H9 (cell line): ENCODE measurements at regions not wholly inside any gene's neighbourhood (a gene's known extent, or its start where the extent isn't known, plus 50 kb on each side); places are given as distances from the start of the nearest gene placed in this dataset.

Experiments used
- DNase-seq: peaks from one replicate; pipeline ENCODE4 v3.0.0-alpha.2; 2017
- H2AFZ ChIP-seq: one replicate; pipeline ENCODE4 v1.6.1; 2013; ENCODE audit warnings: mild to moderate bottlenecking, low read length, control low read depth, moderate library complexity
- H2AK5ac ChIP-seq: 2 replicates; pipeline ENCODE4 v1.6.1; 2013; ENCODE audit warnings: low read length, control low read depth, mixed read lengths; ENCODE audit not compliant: insufficient read length
- H2BK120ac ChIP-seq: one replicate; pipeline ENCODE4 v1.6.1; 2013; ENCODE audit warnings: low read depth, mild to moderate bottlenecking, low read length, control low read depth, inconsistent platforms; ENCODE audit not compliant: poor library complexity, severe bottlenecking
- H2BK12ac ChIP-seq: 2 replicates; pipeline ENCODE4 v1.6.1; 2013; ENCODE audit warnings: low read length, control low read depth, mixed read lengths, low read depth; ENCODE audit not compliant: insufficient read length
- H2BK15ac ChIP-seq: 2 replicates; pipeline ENCODE4 v1.6.1; 2013; ENCODE audit warnings: low read depth, low read length, control low read depth
- H2BK20ac ChIP-seq: one replicate; pipeline ENCODE4 v1.6.1; 2013; ENCODE audit warnings: low read depth, mild to moderate bottlenecking, low read length, control low read depth, inconsistent platforms; ENCODE audit not compliant: poor library complexity, severe bottlenecking
- H2BK5ac ChIP-seq: 2 replicates; pipeline ENCODE4 v1.6.1; 2013; ENCODE audit warnings: low read length, control low read depth, mixed read lengths; ENCODE audit not compliant: insufficient read length
- H3K14ac ChIP-seq: 2 replicates; pipeline ENCODE4 v1.6.1; 2013; ENCODE audit warnings: low read length, control low read depth; ENCODE audit not compliant: insufficient read depth
- H3K18ac ChIP-seq: 2 replicates; pipeline ENCODE4 v1.6.1; 2013; ENCODE audit warnings: low read depth, mild to moderate bottlenecking, mixed read lengths, low read length, control low read depth; ENCODE audit not compliant: insufficient read length
- H3K23ac ChIP-seq: 2 replicates; pipeline ENCODE4 v1.6.1; 2013; ENCODE audit warnings: low read length, control low read depth, mixed read lengths, low read depth; ENCODE audit not compliant: insufficient read length
- H3K23me2 ChIP-seq: 2 replicates; pipeline ENCODE4 v1.6.1; 2013; ENCODE audit warnings: low read depth, mild to moderate bottlenecking, mixed read lengths, low read length, control low read depth; ENCODE audit not compliant: insufficient read length, poor library complexity, severe bottlenecking
- H3K27ac ChIP-seq: 2 replicates; pipeline ENCODE4 v1.5.1; 2013; ENCODE audit warnings: low read length, control low read depth, mixed read lengths, low read depth; ENCODE audit not compliant: insufficient read length
- H3K27me3 ChIP-seq: 2 replicates; pipeline ENCODE4 v1.6.1; 2013; ENCODE audit warnings: low read length, control low read depth, inconsistent platforms; ENCODE audit not compliant: insufficient read depth
- H3K4ac ChIP-seq: 2 replicates; pipeline ENCODE4 v1.6.1; 2013; ENCODE audit warnings: low read depth, mild to moderate bottlenecking, control low read depth, inconsistent platforms, low read length, moderate library complexity
- H3K4me1 ChIP-seq: 2 replicates; pipeline ENCODE4 v1.6.1; 2013; ENCODE audit warnings: low read length, control low read depth, inconsistent platforms; ENCODE audit not compliant: insufficient read depth
- H3K4me2 ChIP-seq: 2 replicates; pipeline ENCODE4 v1.6.1; 2013; ENCODE audit warnings: low read length, control low read depth, mixed read lengths; ENCODE audit not compliant: insufficient read length, insufficient read depth
- H3K56ac ChIP-seq: 2 replicates; pipeline ENCODE4 v1.6.1; 2013; ENCODE audit warnings: low read depth, mild to moderate bottlenecking, mixed read lengths, low read length, control low read depth; ENCODE audit not compliant: insufficient read length
- H3K79me1 ChIP-seq: 2 replicates; pipeline ENCODE4 v1.6.1; 2013; ENCODE audit warnings: low read depth, mild to moderate bottlenecking, moderate library complexity, low read length, control low read depth, inconsistent platforms; ENCODE audit not compliant: insufficient read depth, poor library complexity, severe bottlenecking
- H3K79me2 ChIP-seq: 2 replicates; pipeline ENCODE4 v1.6.1; 2013; ENCODE audit warnings: low read length, control low read depth, inconsistent platforms; ENCODE audit not compliant: insufficient read depth
- H3K9ac ChIP-seq: 2 replicates; pipeline ENCODE4 v1.6.1; 2013; ENCODE audit warnings: low read length, control low read depth, mixed read lengths; ENCODE audit not compliant: insufficient read length; ENCODE audit errors: extremely low read depth
- H3K9me3 ChIP-seq: one replicate; pipeline ENCODE4 v1.6.1; 2013; ENCODE audit warnings: low read depth, low read length, inconsistent platforms; ENCODE audit not compliant: control insufficient read depth
- H3T11ph ChIP-seq: one replicate; pipeline ENCODE4 v1.6.1; 2013; ENCODE audit warnings: mild to moderate bottlenecking, low read length, control low read depth, inconsistent platforms
- H4K20me1 ChIP-seq: one replicate; pipeline ENCODE4 v1.6.1; 2013; ENCODE audit not compliant: control insufficient read depth, insufficient read length, insufficient read depth
- H4K5ac ChIP-seq: 2 replicates; pipeline ENCODE4 v1.6.1; 2013; ENCODE audit warnings: low read depth, mild to moderate bottlenecking, mixed read lengths, low read length, control low read depth; ENCODE audit not compliant: insufficient read length
- H4K8ac ChIP-seq: replicated peaks from 2 replicates; pipeline ENCODE4 v1.6.1; 2013; ENCODE audit warnings: low read length, control low read depth, mixed read lengths, low read depth; ENCODE audit not compliant: insufficient read length
- H4K91ac ChIP-seq: 2 replicates; pipeline ENCODE4 v1.6.1; 2013; ENCODE audit warnings: low read depth, mild to moderate bottlenecking, moderate library complexity, mixed read lengths, low read length, control low read depth; ENCODE audit not compliant: insufficient read length
- H3K27ac Mint-ChIP-seq, 3 experiments: 2 replicates in 2 of 3; 3 replicates in 1 of 3; pipeline ENCODE4 v1.8.0; 2020 to 2021; ENCODE audit warnings: mixed read lengths in 3 of 3, mild to moderate bottlenecking in 1 of 3, moderate library complexity in 1 of 3
- H3K27me3 Mint-ChIP-seq: 2 replicates; pipeline ENCODE4 v1.8.0; 2021; ENCODE audit warnings: low read depth, mild to moderate bottlenecking, moderate library complexity, mixed read lengths
- H3K36me3 Mint-ChIP-seq, 3 experiments: 2 replicates in 2 of 3; 3 replicates in 1 of 3; pipeline ENCODE4 v1.8.0; 2020 to 2021; ENCODE audit warnings: low read depth in 3 of 3, mixed read lengths in 3 of 3; ENCODE audit not compliant: insufficient read depth in 1 of 3
- H3K4me1 Mint-ChIP-seq, 2 experiments: 2 replicates each; pipeline ENCODE4 v1.8.0; 2020; ENCODE audit warnings: mixed read lengths in 2 of 2
- H3K4me3 Mint-ChIP-seq, 2 experiments: 2 replicates in 1 of 2; 3 replicates in 1 of 2; pipeline ENCODE4 v1.8.0; 2020 to 2021; ENCODE audit warnings: mild to moderate bottlenecking in 2 of 2, mixed read lengths in 2 of 2, moderate library complexity in 1 of 2
- H3K9me3 Mint-ChIP-seq, 2 experiments: 2 replicates in 1 of 2; 3 replicates in 1 of 2; pipeline ENCODE4 v1.8.0; 2020; ENCODE audit warnings: mild to moderate bottlenecking in 2 of 2, mixed read lengths in 2 of 2, moderate library complexity in 1 of 2
- CTCF ChIP-seq: fragments of 200-600 bp; sonication (generic); conservative IDR thresholded peaks from 3 replicates; pipeline ENCODE4 v1.8.0; 2021; ENCODE audit warnings: antibody characterized with exemption, mild to moderate bottlenecking
- WGBS: extraction: QIAGEN DNeasy Blood & Tissue Kit; methylation state at CpG from one replicate; pipeline ENCODE4 v1.1.7; 2013; ENCODE audit warnings: missing lambda C conversion rate, low lambda C conversion rate, mixed read lengths; ENCODE audit not compliant: insufficient read length; ENCODE audit errors: extremely low coverage; 5-methylcytosine and 5-hydroxymethylcytosine counted together

GRCh38 chr2:113370478-113371091 lies 66.9 kb upstream of the ZNG1B start:
- Mint-ChIP-seq H3K9me3 (no peaks in the 10 kb centered on the region), H3K27ac (no peak overlapping the region; a peak in 2 of 7 replicates), H3K36me3 (no peaks in the 10 kb centered on the region), H3K4me1 (peaks cover 7 to 8% of the 10 kb centered on the region in 2 experiments), H3K27me3 (peaks cover 20% of the 10 kb centered on the region), H3K4me3 (no peak overlapping the region)
- Histone ChIP-seq H2BK120ac (no peak overlapping the region), H2AFZ (no peak overlapping the region), H3K4ac (no peak overlapping the region), H3K27ac (no peak overlapping the region), H3K79me1 (no peaks in the 10 kb centered on the region), H3K23me2 (no peaks in the 10 kb centered on the region), H2BK15ac (no peak overlapping the region), H3K79me2 (no peaks in the 10 kb centered on the region), H3K56ac (no peak overlapping the region), H3K14ac (no peak overlapping the region), H3T11ph (no peak overlapping the region), H3K9ac (no peak overlapping the region), H2BK5ac (no peak overlapping the region), H3K18ac (no peak overlapping the region), H3K4me1 (no peaks in the 10 kb centered on the region), H3K4me2 (no peak overlapping the region), H4K5ac (no peak overlapping the region), H4K91ac (no peak overlapping the region), H3K27me3 (no peaks in the 10 kb centered on the region), H4K8ac (no peak overlapping the region), H2BK12ac (no peak overlapping the region), H3K23ac (no peak overlapping the region), H3K9me3 (no peaks in the 10 kb centered on the region), H4K20me1 (no peaks in the 10 kb centered on the region), H2AK5ac (no peak overlapping the region), H2BK20ac (no peak overlapping the region)
- peak; percentile 63 for DNase-seq
- whole genome bisulfite sequencing = no CpG with 5 or more reads among the region's 9 CpGs
- TF ChIP-seq CTCF = peak; percentile 84
